ENCODE measurements at regions not wholly inside any gene's neighbourhood (a gene's known extent, or its start where the extent isn't known, plus 50 kb on each side); places are given as distances from the start of the nearest gene placed in this dataset.

DNA sequence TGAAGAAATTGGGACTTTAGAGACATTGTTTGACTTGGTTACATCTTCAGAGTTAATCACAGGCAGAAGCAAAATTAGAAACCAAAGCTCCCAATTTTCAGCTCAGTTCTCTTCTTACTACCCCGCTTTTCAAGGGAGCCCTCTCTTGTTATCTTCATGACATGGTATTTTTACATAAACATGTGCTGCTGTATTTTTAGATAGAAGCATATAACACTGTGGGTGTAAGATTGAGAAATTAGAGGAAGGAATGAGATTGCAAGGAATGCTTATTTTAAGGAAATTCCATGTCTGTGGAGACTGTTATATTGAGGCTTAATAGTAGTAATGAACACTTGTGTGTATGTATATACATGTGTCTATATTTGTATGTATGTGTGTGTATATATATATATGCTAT, 401.6 kb downstream of the TMEM232 start:
- H3K36me3 Mint-ChIP-seq (ENCODE audit: insufficient read depth), result no peaks in the 10 kb centered on the region
- no peaks in the 10 kb centered on the region for H3K27me3 Mint-ChIP-seq (ENCODE audit: low read depth)
- no peak for ATAC-seq

DNA sequence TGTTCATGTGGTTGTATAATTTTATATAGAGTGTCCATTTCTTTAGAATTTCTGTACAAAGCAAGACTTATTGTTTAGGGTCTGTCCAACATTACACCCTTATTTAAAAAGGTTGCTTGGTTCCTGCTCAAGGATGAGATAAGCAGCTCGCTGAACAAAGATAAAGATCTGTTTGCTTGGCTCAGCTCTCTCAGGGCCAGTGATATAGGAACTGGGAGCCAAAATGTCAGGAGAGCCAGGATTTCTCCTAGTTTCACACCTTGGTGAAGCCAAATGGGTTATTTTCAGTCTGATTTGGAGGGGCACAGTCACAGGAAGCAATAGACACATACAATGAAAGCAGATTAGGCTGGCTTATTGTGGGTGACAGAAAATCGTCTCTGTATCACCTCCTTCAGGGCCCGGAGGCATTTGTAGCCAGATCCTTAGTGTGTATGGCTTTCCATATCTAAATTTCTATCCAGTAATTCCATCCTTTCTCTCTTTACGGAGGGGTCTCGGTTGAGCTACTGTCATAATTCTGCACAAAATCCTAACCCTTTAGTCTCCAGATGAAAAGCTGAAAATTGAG, 396.4 kb downstream of the TMEM232 start:
- Mint-ChIP-seq H3K27me3 (ENCODE audit: low read depth) (no peaks in the 10 kb centered on the region), H3K4me3 (no peak overlapping the region), H3K36me3 (ENCODE audit: insufficient read depth) (no peaks in the 10 kb centered on the region), H3K9me3 (no peaks in the 10 kb centered on the region), H3K4me1 (ENCODE audit: low read depth) (no peaks in the 10 kb centered on the region)
- ATAC-seq (no peak), DNase-seq (no peak)

More for the DNA sequence above, 401.6 kb downstream of the TMEM232 start:
- Mint-ChIP-seq H3K4me3 (no peak overlapping the region), H3K9me3 (no peaks in the 10 kb centered on the region), H3K4me1 (ENCODE audit: low read depth) (no peaks in the 10 kb centered on the region)
- DNase-seq, result no peak

DNA sequence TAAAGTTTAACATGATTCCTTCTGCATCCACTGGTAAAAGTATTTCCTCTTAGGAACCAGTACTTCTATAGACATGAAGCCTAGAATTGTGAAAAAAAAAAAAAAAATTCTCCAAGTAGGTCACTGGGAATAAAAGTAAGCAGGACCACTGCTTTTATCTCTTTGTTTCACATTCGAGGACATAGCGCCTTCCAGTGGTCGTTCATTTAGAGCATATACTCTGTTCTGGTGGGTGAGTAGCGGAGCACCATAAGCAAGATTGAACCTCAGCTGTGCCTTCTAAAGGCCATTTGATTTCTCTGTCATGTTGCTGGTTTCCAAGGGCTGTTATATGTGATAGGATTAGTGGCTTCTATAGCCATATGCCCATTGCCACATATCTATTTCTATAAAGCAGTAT, 393.1 kb downstream of the TMEM232 start:
- ATAC-seq (no peak), DNase-seq (no peak)
- no peaks in the 10 kb centered on the region for H3K27me3 Mint-ChIP-seq (ENCODE audit: low read depth)
- no peaks in the 10 kb centered on the region for H3K4me1 Mint-ChIP-seq (ENCODE audit: low read depth)
- no peaks in the 10 kb centered on the region for H3K36me3 Mint-ChIP-seq (ENCODE audit: insufficient read depth)
- no peak overlapping the region for H3K4me3 Mint-ChIP-seq
- H3K9me3 Mint-ChIP-seq, result no peaks in the 10 kb centered on the region

DNA sequence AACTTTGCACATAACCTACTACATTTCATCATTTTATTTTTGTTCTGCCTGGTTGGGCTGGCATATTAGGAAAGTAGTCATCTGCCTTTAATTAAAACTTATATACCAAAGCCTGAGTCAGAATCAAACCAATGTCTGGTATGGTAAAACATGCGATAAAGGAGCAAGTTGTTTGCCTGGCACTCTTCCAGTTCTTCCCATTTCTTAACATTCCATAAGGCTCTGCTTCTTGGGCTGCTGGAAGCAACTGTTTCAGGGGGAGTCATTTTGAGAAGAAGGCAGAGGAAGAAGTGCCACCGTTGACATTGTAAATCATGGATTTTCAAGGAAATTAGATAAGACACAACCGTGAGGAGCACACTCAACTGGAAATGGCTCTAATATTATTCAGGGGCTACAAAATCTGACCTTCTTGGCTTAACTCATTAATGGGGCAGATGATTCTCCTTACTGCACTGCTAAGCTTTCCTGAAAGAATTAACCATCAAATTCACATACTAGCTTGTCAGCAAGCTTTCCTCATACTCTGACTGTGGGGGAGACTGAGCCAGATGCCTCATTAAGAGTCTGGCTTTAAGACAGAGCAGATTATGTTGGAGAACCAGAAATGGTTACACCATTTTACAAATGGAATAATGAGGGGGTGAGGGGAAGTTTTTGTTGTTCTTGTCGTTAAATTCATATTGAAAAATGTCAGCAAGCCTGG, 391.0 kb downstream of the TMEM232 start:
- H3K27me3 Mint-ChIP-seq (ENCODE audit: low read depth), result peaks cover 3% of the 10 kb centered on the region
- ATAC-seq, result no peak
- H3K36me3 Mint-ChIP-seq (ENCODE audit: insufficient read depth), result no peaks in the 10 kb centered on the region
- no peaks in the 10 kb centered on the region for H3K4me1 Mint-ChIP-seq (ENCODE audit: low read depth)
- no peaks in the 10 kb centered on the region for H3K9me3 Mint-ChIP-seq
- H3K4me3 Mint-ChIP-seq, result no peak overlapping the region
- no peak for DNase-seq

DNA sequence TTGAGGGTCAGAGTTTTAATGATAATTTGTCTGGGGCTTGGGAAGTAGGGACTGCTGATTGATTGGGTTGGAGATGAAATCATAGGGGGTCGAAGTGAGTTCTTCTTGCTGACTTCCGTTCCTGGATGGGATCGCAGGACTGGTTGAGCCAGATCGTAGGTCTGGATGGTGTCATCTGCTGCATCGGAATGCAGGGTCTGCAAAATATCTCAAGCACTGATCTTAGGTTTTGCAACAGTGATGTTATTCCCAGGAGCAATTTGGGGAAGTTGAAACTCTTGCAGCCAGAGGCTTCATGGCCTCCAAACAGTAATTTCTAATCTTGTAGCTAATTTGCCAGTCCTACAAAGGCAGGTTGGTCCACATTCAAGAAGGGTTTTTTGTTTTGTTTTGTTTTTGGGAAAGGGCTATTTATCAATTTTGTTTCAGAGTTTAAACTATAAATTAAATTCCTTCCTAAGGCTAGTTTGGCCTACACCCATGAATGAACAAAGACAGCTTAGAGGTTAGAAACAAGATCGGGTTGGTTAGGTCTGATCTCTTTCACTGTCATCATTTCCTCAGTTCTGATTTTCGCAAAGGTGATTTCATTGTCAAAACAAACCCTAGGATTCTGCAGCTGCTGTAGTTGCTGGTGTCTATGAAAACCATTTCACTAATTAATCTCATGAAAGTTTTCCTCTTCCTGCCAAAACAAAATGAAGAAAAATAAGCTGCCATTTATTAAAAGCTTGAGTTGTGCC, 388.0 kb downstream of the TMEM232 start:
- no peaks in the 10 kb centered on the region for H3K36me3 Mint-ChIP-seq (ENCODE audit: insufficient read depth)
- no peaks in the 10 kb centered on the region for H3K4me1 Mint-ChIP-seq (ENCODE audit: low read depth)
- H3K4me3 Mint-ChIP-seq, result no peak overlapping the region
- ATAC-seq, result no peak
- peaks cover 8% of the 10 kb centered on the region for H3K27me3 Mint-ChIP-seq (ENCODE audit: low read depth)
- H3K9me3 Mint-ChIP-seq, result no peaks in the 10 kb centered on the region
- DNase-seq, result no peak

DNA sequence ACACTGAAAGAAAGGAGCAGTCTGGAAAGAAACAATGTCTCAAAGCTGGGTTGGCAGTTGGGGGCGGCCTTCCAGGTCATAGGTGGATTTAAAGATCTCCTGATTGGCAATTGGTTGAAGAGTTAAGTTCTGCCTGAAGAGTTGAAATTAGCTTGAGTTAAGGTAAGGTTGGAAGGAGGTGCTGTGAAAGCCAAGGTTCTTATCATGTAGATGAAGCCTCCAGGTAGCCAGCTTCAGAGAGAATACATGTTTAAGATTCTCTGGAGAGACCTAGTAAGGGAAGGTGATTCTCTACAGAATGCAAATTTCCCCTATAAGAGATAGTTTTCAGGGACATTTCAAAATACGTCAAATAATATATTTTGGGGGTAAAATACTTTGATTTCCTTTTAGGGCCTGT, 387.1 kb downstream of the TMEM232 start:
- no peak for ATAC-seq
- no peaks in the 10 kb centered on the region for H3K4me1 Mint-ChIP-seq (ENCODE audit: low read depth)
- DNase-seq, result no peak
- H3K4me3 Mint-ChIP-seq, result no peak overlapping the region
- H3K27me3 Mint-ChIP-seq (ENCODE audit: low read depth), result peaks cover 8% of the 10 kb centered on the region
- no peaks in the 10 kb centered on the region for H3K9me3 Mint-ChIP-seq
- no peaks in the 10 kb centered on the region for H3K36me3 Mint-ChIP-seq (ENCODE audit: insufficient read depth)

DNA sequence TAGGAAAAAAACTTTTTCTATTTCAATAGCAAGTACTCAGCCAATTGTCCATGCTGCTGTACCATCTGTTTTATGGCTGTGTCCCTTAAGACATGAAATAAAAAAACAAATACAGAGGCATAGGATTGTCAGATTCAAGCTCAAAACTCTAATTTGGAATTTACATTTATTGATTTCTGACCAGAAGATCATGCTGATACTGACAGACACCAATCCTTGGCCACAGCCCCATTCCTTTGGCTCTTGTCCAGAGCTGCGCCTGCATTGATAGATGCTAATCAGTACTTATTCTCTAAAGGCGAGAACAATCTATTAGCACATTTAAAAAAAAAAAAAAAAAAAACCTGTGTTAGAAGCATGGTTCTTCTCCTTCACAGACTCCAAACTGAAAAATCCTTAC, 384.6 kb downstream of the TMEM232 start:
- peaks cover 8% of the 10 kb centered on the region for H3K27me3 Mint-ChIP-seq (ENCODE audit: low read depth)
- ATAC-seq, result no peak

DNA sequence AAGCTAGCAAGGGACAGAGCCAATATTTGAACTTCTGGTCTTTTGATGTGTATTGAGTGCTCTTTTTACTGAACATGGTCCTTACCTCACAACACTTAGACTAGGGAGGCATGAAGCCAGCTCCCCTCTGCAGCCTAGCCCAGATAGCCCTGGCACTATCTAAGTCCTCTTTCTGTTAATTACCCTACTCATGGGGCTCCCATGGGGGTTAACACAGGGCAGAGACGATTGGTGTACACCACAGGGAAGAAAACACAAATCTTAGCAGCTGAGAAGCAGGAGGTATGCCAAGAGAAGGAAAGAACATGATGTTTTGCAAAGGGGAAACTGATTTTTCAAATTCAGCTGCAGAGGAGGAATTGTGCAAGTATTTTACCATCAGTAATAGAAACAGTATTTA, 383.8 kb downstream of the TMEM232 start:
- Mint-ChIP-seq H3K9me3 (no peaks in the 10 kb centered on the region), H3K4me1 (ENCODE audit: low read depth) (no peaks in the 10 kb centered on the region), H3K4me3 (no peak overlapping the region), H3K36me3 (ENCODE audit: insufficient read depth) (no peaks in the 10 kb centered on the region), H3K27me3 (ENCODE audit: low read depth) (peaks cover 8% of the 10 kb centered on the region)
- DNase-seq, result no peak
- no peak for ATAC-seq

More for the DNA sequence above, 384.6 kb downstream of the TMEM232 start:
- Mint-ChIP-seq H3K36me3 (ENCODE audit: insufficient read depth) (no peaks in the 10 kb centered on the region), H3K4me1 (ENCODE audit: low read depth) (no peaks in the 10 kb centered on the region), H3K9me3 (no peaks in the 10 kb centered on the region), H3K4me3 (no peak overlapping the region)
- no peak for DNase-seq

DNA sequence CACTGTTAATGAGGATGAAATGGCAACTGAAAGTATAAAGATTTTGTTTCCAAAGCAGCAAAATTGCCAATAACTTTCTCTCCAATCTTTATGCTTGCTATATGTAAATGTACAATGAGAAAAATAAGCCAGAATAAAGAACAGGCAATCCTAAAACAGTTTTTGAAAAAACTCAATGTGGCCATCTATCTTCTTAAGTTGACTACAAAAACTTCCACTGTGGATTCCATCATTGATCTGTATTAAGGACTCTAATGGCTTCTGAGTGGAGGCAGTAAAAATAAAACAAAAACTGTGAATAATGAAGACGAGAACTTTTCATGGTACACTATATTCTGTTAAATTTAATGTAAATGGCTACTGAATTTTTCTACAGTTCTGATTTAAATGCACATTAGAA, 382.9 kb downstream of the TMEM232 start:
- peaks cover 8% of the 10 kb centered on the region for H3K27me3 Mint-ChIP-seq (ENCODE audit: low read depth)
- H3K4me1 Mint-ChIP-seq (ENCODE audit: low read depth), result no peaks in the 10 kb centered on the region
- ATAC-seq (no peak), DNase-seq (no peak)
- H3K9me3 Mint-ChIP-seq, result no peaks in the 10 kb centered on the region
- no peak overlapping the region for H3K4me3 Mint-ChIP-seq
- H3K36me3 Mint-ChIP-seq (ENCODE audit: insufficient read depth), result no peaks in the 10 kb centered on the region

DNA sequence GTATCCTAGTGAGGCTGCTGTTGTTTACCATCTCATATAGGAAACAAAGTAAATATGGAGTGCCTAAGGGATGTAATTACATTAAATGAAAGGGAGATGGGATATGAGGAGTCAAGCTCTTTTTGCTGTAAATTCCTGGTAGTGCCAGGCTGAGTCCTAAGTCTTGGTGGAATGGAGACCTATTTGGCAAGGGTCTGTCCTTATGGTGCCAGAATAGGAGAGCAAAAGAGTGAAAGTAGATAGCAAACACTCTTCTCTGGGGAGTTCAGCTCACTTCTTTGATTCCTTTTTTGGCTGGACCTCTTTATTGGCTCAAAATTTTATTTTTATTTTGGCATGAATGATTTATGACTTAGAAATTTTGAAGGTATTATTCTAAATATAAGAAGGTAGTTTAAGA, 380.8 kb downstream of the TMEM232 start:
- Mint-ChIP-seq H3K4me1 (ENCODE audit: low read depth) (no peaks in the 10 kb centered on the region), H3K27me3 (ENCODE audit: low read depth) (peaks cover 5% of the 10 kb centered on the region), H3K9me3 (no peaks in the 10 kb centered on the region), H3K4me3 (no peak overlapping the region), H3K36me3 (ENCODE audit: insufficient read depth) (no peaks in the 10 kb centered on the region)
- DNase-seq (no peak), ATAC-seq (no peak)

DNA sequence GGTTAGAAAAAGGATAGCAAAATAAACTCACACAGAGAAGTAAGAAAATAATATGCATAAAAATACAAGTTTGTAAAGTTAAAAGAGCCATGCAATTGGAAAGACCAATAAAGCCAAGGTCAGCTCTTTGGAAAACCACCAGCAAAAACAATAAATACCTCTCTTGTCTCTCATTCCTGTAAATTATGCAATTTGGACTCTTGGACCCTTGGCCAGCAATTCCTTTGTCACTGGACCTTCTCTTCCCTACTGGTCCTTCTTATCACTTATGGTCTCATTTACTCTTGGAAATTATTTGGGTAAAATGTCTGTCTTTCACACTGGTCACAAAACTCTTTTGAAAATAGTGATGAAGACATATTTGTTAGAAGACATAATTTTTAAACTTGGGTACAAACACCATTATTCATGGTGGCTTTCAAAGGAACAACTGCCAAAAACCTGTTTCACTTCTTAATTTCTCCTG, 379.5 kb downstream of the TMEM232 start:
- Mint-ChIP-seq H3K9me3 (no peaks in the 10 kb centered on the region), H3K4me3 (no peak overlapping the region), H3K27me3 (ENCODE audit: low read depth) (peaks cover 5% of the 10 kb centered on the region), H3K36me3 (ENCODE audit: insufficient read depth) (no peaks in the 10 kb centered on the region), H3K4me1 (ENCODE audit: low read depth) (no peaks in the 10 kb centered on the region)
- ATAC-seq (no peak), DNase-seq (no peak)

DNA sequence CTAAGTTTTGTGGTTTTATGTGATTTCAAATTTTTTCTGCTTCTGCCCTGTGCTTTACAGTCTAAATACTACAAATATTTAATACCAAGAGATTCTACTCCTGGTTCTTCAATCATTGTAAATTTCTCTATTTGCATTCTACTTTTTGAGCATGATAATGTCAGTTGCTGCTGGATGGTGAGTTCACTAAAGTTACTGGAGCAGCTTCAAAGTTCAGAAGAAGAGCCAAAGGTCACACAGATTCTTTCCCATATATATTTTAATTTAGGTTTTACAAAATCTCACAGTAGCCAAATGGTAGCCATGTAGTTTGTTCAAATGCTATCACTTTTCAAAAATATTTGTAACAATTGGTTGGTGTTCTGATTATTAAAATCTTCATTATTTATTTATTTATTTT, 378.7 kb downstream of the TMEM232 start:
- Mint-ChIP-seq H3K4me1 (ENCODE audit: low read depth) (no peaks in the 10 kb centered on the region), H3K4me3 (no peak overlapping the region)
- ATAC-seq, result no peak

DNA sequence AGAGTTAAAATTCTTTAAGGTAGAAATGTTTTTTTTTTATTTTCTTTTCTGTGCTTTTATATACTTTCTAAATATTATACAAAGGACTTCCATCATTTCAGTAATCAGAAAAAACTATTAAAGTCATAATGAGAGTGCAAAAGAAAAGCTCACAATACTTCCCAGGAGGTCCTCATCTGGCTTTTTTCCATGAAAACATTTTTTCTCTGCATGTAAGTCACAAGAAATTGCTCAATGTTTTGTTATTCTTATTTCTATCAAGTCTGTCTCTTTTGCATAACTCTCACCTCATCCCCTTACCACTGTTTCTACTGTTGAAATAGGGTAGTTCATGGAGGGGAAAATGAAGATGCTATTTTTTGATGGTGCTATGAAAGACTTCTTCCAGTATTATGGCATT, 375.0 kb downstream of the TMEM232 start:
- no peaks in the 10 kb centered on the region for H3K4me1 Mint-ChIP-seq (ENCODE audit: low read depth)
- H3K36me3 Mint-ChIP-seq (ENCODE audit: insufficient read depth), result no peaks in the 10 kb centered on the region
- no peaks in the 10 kb centered on the region for H3K9me3 Mint-ChIP-seq
- ATAC-seq (no peak), DNase-seq (no peak)
- H3K4me3 Mint-ChIP-seq, result no peak overlapping the region
- no peaks in the 10 kb centered on the region for H3K27me3 Mint-ChIP-seq (ENCODE audit: low read depth)

More for the DNA sequence above, 378.7 kb downstream of the TMEM232 start:
- Mint-ChIP-seq H3K36me3 (ENCODE audit: insufficient read depth) (no peaks in the 10 kb centered on the region), H3K9me3 (no peaks in the 10 kb centered on the region), H3K27me3 (ENCODE audit: low read depth) (no peaks in the 10 kb centered on the region)
- no peak for DNase-seq

DNA sequence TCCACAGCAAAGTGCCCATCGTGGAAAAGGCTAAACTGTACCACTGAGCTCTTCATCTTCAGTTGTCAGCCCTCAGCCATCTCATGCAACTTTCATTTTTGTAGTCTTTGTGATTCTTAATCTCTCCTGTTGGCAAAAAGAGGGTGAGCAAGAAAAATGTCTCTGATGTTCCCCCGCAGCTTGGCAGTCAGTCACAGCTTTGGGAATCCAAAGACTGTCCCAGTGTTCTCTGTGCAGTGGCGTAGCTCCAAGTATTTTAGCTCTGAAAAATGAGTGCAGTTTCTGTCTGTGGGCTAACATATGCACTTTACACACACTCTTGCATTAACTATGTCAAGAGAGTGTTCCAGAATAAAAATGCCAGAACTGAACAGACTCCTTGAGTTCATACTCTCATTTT, 372.2 kb downstream of the TMEM232 start:
- Mint-ChIP-seq H3K4me3 (no peak overlapping the region), H3K36me3 (ENCODE audit: insufficient read depth) (no peaks in the 10 kb centered on the region), H3K27me3 (ENCODE audit: low read depth) (no peaks in the 10 kb centered on the region), H3K9me3 (no peaks in the 10 kb centered on the region), H3K4me1 (ENCODE audit: low read depth) (no peaks in the 10 kb centered on the region)
- DNase-seq, result no peak
- ATAC-seq, result no peak

Measured in activated T-cell treated with anti-CD3 and anti-CD28 coated beads, Interleukin-2, amount 50 U/mL, for 4 hours (primary cell).